ENCODE measurements at regions not wholly inside any gene's neighbourhood (a gene's known extent, or its start where the extent isn't known, plus 50 kb on each side); places are given as distances from the start of the nearest gene placed in this dataset.

DNA sequence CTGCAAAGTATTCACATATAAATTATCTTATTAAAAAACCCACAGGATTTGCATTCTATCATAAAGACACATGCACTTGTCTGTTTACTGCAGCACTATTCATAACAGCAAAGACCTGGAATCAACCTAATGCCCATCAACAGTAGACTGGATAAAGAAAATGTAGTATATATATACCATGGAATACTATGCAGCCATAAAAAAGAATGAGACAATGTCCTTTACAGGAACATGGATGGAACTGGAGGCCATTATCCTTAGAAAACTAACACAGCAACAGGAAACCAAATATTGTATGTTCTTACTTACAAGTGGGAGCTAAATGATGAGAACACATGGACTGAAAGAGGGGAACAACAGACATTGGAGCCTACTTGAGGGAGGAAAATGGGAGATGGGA, 97.0 kb downstream of the FAM217A start:
- Mint-ChIP-seq H3K36me3 (ENCODE audit: low read depth) (peaks cover 10% of the 10 kb centered on the region; the same call in 1 of the 2 replicates), H3K27me3 (ENCODE audit: insufficient read depth) (no peaks in the 10 kb centered on the region), H3K27ac (no peak overlapping the region), H3K9me3 (no peaks in the 10 kb centered on the region), H3K4me1 (ENCODE audit: low read depth) (peaks cover 34% of the 10 kb centered on the region), H3K4me3 (no peak overlapping the region)
- TF ChIP-seq, protein P1, sequence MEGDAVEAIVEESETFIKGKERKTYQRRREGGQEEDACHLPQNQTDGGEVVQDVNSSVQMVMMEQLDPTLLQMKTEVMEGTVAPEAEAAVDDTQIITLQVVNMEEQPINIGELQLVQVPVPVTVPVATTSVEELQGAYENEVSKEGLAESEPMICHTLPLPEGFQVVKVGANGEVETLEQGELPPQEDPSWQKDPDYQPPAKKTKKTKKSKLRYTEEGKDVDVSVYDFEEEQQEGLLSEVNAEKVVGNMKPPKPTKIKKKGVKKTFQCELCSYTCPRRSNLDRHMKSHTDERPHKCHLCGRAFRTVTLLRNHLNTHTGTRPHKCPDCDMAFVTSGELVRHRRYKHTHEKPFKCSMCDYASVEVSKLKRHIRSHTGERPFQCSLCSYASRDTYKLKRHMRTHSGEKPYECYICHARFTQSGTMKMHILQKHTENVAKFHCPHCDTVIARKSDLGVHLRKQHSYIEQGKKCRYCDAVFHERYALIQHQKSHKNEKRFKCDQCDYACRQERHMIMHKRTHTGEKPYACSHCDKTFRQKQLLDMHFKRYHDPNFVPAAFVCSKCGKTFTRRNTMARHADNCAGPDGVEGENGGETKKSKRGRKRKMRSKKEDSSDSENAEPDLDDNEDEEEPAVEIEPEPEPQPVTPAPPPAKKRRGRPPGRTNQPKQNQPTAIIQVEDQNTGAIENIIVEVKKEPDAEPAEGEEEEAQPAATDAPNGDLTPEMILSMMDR (IDR thresholded peaks at IDR 0.05): no peak
- no peak for DNase-seq

- no peaks in the 10 kb centered on the region for H3K9me3 Mint-ChIP-seq
- no peak overlapping the region for H3K27ac Mint-ChIP-seq
- TF ChIP-seq, protein P1 (IDR thresholded peaks at IDR 0.05): no peak
- no peak for DNase-seq
- H3K27me3 Mint-ChIP-seq (ENCODE audit: insufficient read depth): no peaks in the 10 kb centered on the region
- H3K36me3 Mint-ChIP-seq (ENCODE audit: low read depth): peaks cover 10% of the 10 kb centered on the region; the same call in 1 of the 2 replicates
- H3K4me3 Mint-ChIP-seq: no peak overlapping the region
- H3K4me1 Mint-ChIP-seq (ENCODE audit: low read depth): peaks cover 25% of the 10 kb centered on the region
These were observed 95.2 kb downstream of the FAM217A start for GRCh38 chr6:3983778-3984177.

DNA sequence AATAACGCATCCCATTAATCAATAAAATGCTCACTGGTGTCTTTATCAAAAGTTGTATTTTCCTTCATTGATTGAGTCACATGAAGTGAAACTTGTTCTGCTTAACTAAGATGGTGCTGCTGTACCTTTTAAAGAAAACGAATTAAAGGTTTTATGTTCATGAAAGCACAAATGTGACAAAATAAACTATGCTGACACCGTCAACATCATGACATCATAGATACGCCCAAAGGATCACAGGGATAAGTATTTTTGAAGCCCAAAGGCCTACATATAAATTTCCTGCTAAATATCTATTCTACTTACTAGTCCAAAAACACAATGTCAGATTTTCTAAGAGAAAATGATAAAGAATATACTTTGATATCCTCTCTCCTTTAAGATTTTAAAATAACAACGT, 94.4 kb downstream of the FAM217A start:
- no peak overlapping the region for H3K27ac Mint-ChIP-seq
- peaks cover 10% of the 10 kb centered on the region; the same call in 1 of the 2 replicates for H3K36me3 Mint-ChIP-seq (ENCODE audit: low read depth)
- DNase-seq: no peak
- no peaks in the 10 kb centered on the region for H3K9me3 Mint-ChIP-seq
- no peaks in the 10 kb centered on the region for H3K27me3 Mint-ChIP-seq (ENCODE audit: insufficient read depth)
- peaks cover 23% of the 10 kb centered on the region for H3K4me1 Mint-ChIP-seq (ENCODE audit: low read depth)
- no peak overlapping the region for H3K4me3 Mint-ChIP-seq
- TF ChIP-seq, protein P1 (IDR thresholded peaks at IDR 0.05): no peak

- no peak overlapping the region for H3K4me3 Mint-ChIP-seq
- H3K27ac Mint-ChIP-seq: 0 out of 2 replicates have a peak overlapping the region, but pooled peaks have one; percentile 38
- H3K27me3 Mint-ChIP-seq (ENCODE audit: insufficient read depth): no peaks in the 10 kb centered on the region
- TF ChIP-seq, protein P1 (IDR thresholded peaks at IDR 0.05): no peak
- peaks cover 27% of the 10 kb centered on the region for H3K4me1 Mint-ChIP-seq (ENCODE audit: low read depth)
- no peaks in the 10 kb centered on the region for H3K9me3 Mint-ChIP-seq
- DNase-seq: no peak
- H3K36me3 Mint-ChIP-seq (ENCODE audit: low read depth): peaks cover 10% of the 10 kb centered on the region; the same call in 1 of the 2 replicates
These were observed 92.7 kb downstream of the FAM217A start for GRCh38 chr6:3986241-3986640.

DNA sequence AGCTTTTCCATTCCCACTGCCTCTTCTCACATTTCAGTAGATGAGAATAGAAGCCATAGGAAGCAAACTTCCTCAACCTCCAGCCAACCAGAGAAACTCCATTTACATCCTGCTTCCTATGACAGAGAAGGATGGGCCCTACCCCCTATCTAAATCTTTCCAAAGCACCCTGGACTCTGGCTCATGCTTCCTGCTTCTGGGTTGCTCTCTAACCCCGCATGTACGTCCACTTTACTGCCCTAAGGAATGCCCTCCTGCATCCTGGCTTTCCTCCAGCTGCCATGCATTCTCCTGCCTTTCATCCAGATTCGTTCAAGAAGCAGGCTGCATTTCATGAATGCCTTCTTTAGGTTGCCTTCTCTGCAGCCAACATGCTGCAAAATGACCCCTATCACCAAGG, 91.9 kb downstream of the FAM217A start:
- Mint-ChIP-seq H3K27me3 (ENCODE audit: insufficient read depth) (no peaks in the 10 kb centered on the region), H3K9me3 (no peaks in the 10 kb centered on the region), H3K27ac (peak overlapping the region; percentile 38), H3K4me1 (ENCODE audit: low read depth) (peaks cover 30% of the 10 kb centered on the region), H3K36me3 (ENCODE audit: low read depth) (peaks cover 7% of the 10 kb centered on the region; the same call in 1 of the 2 replicates), H3K4me3 (peak overlapping the region; percentile 0; the same call in 1 of the 2 replicates)
- TF ChIP-seq, protein P1 (IDR thresholded peaks at IDR 0.05): no peak
- peak; percentile 4 for DNase-seq

GRCh38 chr6:3987576-3987975, 91.4 kb downstream of the FAM217A start:
- Mint-ChIP-seq H3K27ac (peak overlapping the region; percentile 38; the same call in 1 of the 2 replicates), H3K36me3 (ENCODE audit: low read depth) (peaks cover 4% of the 10 kb centered on the region; the same call in 1 of the 2 replicates), H3K9me3 (no peaks in the 10 kb centered on the region), H3K27me3 (ENCODE audit: insufficient read depth) (no peaks in the 10 kb centered on the region), H3K4me3 (no peak overlapping the region), H3K4me1 (ENCODE audit: low read depth) (peaks cover 30% of the 10 kb centered on the region)
- no peak for DNase-seq
- TF ChIP-seq, protein P1 (IDR thresholded peaks at IDR 0.05): no peak

Data from HFFc6 (cell line).